ENCODE measurements at regions not wholly inside any gene's neighbourhood (a gene's known extent, or its start where the extent isn't known, plus 50 kb on each side); places are given as distances from the start of the nearest gene placed in this dataset.
A peak's percentile ranks its signal among the peaks of the same experiment; 100 is the strongest.
"Not testable (repeated sequence)": the region's sequence is repeated elsewhere in the genome, so short reads cannot be mapped to it uniquely, and the experiment has no call there.

DNA sequence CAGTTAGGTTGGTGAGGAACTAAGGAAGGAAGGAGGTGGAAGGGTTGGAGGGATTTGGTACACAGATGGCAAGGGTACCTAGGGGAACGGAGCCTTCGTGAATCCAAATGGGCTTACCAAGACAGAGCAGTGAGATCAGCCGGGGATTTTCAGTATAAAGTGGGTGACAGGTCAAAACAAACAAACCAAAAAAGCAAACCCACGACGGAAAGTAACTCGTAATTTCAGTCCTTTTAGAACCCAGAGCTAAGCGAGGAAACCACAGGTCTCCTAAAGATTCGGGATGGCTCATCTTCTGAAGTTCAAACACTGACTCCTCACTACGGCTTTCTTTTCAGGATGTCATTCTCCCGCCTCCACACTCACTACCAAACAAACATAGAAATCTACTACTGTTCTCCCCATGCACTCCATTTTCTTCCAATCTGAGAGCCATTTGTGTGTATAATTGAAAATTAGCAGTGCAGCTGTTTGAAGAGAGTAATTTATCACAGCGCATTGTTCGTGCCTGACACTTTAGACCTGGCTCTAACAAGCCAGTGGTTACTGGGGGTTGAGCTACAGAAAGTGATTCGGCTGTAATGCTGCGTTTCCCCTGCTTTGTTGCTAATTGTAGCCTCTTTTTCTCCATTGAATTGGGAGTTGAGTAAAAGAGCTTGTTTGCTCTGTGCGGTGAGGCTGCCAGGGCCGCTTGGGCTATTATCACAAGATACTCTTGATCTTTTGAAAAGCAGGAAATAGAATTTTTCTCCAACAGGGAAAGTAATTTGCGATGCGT lies 64.7 kb upstream of the CCDC39 start:
- no peak for DNase-seq

DNA sequence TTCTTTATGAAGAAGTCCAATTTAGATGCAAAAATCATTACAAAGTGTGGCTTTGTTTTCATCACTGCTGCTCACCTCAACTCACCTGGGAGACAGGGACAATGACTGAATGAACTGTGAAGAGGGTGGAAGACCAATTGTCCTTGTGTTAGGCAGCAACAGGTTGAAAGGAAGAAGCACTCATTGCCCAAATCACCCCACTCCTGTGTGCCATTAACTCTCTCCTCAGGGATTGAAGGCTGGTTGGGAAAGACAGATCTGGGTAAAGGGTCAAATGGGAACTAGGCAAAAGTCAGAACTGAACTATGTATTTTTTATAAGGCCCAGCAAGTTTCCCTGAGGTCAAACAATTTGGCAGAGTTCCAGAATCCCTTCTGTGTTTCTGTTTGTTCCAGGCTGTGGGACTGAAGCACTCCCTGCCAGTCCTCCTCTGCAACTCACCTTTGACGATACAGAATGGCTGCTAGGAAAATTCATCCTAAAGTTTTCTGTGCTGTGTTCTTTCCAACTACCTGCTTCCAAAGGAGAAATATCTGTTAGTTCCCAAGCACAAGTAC lies 68.6 kb upstream of the CCDC39 start:
- DNase-seq = peak; percentile 0

DNA sequence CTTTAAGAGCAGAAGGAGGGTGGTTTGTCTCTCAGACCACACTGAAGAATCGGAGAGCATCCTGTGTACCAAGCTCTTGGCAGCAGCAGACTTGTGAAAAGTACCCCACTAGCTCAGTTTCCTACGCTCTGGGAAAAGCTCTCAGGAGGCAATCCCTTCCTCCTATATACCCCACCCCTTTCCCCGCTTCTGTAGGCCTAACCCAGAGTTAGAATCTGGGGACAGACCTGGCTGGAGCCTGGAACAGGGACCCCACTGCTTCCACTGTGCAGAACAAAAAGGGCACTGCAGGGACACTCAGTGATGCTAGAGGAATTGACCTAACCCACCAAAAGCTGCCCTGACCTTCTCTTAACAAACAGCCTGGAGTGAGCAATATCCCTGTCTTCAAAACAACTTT lies 70.0 kb upstream of the CCDC39 start:
- no peak for DNase-seq

DNA sequence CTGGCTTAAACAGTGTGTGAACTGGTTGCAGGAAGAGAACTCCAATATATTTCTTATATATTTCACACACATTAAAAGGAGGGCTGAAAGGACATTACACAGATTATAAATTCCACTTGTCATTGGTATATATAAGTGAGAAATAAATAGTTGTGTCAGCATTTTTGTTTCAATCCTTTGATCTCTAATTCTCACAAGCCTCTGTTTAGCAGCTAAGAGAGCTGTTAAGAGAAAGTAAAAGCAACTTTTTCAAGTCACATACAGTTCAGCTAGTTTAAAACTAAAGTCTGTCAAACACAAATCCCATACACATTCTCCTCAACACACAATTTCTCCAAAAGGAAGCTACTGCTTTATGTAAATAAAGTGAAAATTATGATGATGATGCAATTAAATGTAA lies 70.5 kb upstream of the CCDC39 start:
- no peak for DNase-seq

DNA sequence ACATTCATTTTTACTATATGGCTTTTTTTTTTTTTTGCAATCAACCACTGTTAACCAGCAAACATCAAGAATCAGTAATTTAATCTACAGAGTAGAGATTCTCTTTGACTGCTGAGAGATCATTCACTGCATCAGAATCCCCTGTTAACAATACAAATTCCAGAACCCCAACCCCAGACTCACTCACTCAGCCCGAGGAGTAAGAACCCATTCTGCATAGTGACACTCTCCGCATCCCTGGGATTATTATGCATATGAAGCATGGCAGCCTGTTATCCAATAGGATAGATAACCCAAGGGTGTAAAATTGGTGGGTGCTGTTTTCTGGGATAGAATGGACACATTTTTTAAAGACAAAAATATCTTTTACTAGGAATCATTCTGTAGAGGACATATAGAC lies 76.3 kb upstream of the CCDC39 start:
- DNase-seq = no peak

DNA sequence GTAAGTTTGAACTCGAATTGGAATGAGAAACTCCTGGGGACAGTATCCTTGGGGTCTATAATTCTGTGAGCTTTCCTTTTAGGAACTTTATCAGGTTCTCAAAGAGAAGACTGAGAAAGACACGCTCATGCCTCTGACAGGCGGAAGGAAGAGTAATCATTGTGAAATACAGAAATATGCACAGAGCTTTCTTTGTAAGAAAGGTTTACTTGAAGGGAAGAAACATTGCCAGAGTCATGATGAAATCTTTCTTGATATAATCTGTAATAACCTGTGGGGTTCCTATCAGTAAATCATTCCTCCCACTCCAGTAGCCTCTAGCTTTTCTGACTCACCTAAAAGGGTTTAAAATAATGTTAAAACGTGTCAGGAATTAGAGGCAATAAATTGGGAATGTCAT lies 83.6 kb upstream of the CCDC39 start:
- DNase-seq = no peak

DNA sequence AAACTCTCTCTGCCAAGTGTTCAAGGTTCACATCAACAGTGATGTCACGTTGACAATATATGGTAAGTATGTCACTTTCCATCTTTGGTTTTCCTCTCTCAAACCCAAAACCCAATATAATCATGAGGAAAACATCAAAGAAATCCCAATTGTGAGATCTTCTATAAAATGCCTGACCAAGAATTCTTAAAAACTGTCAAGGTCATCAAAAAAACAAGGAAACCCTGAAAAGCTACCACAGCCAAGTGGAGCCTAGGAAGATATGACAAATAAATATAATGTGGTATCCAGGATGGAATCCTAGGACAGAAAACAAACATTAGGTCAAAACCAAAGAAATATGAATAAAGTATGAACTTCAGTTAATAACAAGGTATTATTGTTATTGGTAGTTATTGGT lies 85.2 kb upstream of the CCDC39 start:
- DNase-seq = no peak

DNA sequence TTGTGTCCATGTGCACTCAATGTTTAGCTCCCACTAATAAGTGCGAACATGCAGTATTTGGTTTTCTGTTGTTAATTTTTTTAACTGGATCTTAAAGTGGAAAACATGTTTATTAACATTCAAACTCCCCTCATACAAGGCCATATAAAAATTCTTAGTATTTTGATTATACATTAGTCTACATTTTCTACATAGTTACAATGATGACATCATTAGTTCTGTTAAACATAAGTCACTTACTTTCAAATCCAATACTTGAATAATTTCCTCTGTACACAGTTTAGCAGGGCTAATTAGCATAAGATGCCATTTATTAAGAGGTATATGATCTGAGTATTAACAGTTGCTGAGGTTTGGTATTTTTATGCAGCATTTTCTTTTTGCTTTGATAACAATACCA lies 91.3 kb upstream of the CCDC39 start:
- DNase-seq = no peak

DNA sequence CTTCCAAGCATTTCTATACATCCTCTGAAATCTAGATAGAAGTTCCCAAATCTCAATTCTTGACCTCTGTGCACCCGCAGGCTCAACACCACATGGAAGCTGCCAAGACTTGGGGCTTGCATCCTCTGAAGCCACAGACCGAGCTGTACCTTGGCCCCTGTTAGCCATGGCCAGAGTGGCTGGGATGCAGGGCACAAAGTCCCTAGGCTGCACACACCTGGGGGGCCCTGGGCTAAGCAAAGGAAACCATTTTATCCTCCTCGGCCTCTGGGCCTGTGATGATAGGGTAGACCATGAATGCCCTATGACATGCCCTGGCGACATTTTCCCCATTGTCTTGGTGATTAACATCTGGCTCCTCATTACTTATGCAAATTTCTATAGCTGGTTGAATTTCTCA lies 97.1 kb upstream of the CCDC39 start:
- DNase-seq = no peak

DNA sequence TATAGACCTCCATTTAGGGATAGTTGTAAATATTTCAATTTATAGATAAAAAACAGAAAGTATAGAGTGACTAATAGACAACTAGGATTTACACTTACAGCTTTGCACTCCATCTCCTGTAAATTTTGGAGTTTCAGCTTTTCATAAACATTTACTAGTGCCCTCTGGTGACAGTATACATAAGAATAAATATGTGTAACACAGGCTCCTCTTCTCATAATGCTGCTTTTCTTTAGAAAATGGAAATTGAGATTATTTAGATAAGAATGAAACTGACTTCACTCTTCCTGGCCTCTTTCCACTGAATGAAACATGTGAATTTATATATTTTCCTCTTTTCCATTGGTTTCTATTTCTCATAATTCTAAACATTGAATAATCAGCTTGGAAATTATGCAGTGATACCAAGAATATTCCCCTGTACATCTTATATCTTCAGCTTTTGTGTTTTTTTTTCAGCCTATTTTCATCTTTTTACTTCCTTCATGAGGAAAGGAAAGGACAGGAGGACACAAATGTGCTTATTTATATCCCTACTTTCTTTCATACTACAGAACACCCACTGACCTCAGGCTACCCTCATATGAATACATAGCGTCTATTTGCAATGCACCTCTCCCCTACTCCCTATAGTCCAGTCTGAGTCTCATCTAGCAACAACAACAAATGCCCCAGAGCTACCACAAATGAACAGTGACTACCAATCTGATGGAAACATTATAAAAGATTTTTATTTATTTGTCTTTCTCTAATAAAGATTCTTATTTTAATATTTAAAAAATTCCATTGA lies 103.1 kb upstream of the CCDC39 start:
- DNase-seq = no peak

DNA sequence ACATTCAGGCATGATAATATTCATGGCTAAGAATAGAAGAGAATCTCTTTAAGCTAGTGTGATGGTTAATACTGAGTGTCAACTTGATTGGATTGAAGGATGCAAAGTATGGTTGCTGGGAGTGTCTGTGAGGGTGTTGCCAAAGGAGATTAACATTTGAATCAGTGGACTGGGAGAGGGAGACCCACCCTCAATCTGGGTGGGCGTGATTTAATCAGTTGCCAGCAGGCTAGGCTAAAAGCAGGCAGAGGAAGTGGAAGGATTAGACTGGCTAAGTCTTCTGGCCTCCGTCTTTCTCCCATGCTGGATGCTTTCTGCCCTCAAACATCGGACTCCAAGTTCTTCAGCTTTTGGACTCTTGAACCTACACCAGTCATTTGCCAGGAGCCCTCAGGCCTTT lies 106.9 kb upstream of the CCDC39 start:
- not testable (repeated sequence) for DNase-seq

DNA sequence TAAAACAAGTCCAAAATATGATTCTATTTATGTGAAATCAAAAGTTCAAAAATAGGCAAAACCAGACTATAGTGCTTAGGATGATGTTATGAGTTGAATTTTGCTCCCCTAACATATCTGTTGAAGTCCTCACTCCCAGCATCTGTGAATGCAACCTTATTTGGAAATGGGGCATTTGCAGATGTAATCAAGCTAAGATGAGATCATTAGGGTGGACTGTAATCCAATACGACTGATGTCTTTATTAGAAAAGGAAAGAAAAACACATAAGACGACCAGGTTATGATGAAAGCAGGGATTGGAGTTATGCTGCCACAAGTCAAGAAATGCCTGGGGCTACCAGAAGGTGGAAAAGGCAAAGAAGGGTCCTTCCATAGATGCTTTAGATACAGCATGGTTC lies 110.5 kb upstream of the CCDC39 start:
- no peak for DNase-seq

DNA sequence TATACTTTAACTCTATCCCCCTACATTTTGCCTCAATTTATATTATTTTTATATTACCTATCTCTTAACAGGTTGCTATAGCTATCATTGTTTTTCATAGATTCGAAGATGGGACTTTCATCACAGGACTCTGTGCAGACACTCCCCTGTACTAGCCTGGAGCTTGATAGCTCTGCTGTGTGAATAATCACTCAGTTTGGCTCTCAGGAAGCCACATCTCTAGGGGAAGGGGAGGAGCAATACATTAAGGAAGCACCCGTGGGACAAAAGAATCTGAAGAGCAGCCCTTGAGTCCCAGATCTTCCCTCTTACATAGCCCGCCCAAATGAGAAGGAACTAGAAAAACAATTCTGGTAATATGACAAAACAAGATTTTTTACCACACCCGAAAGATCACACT lies 114.3 kb upstream of the FXR1 start:
- DNase-seq = no peak

DNA sequence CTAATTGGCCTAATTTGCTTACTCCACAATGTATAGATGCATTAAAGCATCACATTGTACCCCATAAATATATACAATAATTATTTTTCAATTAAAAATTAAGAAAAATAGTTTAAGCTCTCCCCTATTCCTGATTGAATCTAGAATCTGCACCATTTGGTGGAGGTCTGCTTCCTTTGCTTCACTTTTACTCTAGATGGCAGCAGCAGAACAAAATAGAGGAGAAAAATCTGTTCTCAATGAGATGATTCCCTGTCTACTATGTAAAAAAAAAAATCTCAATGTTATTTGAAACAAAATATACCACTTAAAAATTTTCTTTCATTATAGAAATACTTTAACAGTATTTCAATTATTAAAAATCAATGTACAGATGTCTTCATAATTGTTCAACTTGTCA lies 109.6 kb upstream of the FXR1 start:
- no peak for DNase-seq

DNA sequence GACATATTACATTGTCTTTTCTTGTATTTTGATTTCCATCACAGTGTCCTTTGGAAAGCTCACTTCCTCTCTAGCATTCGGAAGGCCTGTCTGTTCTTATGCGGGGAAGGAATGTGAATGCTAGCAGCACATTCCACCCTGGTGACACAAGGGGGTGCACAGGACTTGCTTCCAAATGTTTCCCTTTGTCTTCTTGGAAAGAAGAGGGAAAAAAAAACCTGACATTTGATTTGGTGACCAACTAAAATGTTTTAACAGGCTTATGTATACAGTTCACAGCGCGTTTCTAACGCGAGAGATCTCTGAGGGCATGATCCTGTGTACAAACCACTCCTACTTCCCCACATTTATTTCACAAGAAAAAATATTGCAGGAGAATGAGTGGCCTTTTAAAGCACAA lies 107.6 kb upstream of the FXR1 start:
- peak; percentile 5 for DNase-seq

DNA sequence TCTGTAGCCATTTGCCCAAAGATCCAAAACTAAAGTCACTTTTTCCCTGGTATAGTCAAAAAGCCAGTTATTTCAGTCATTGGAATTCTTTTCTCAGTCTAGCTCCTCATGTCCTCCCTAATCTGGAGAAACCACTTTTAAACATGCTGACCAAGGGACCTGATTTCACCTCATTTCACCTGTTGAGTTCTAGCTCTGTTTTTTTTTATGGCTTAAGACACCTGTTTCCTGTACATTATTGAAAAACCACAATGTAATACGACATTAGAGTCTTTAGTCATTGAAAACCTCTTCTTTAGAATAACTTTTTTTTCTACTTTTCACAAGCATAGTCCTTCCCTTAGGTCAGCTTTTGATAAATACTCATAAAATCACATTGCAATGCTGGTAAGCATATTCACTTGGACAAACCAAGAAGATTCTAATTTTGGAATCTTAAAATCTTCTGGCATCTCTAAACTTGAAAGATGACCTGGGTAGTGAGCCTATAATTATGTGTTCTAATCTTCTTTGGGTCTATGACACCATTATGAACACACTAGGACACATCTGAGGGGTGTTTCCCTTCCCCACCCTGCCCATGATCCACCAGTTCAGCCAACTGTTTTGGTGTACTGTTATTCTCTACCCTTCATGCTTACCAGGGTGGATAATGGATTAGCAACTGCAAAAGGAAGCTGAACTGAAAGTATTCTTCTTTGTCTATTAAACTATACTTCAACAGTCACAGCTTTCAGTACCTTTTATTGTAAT lies 103.5 kb upstream of the FXR1 start:
- no peak for DNase-seq

DNA sequence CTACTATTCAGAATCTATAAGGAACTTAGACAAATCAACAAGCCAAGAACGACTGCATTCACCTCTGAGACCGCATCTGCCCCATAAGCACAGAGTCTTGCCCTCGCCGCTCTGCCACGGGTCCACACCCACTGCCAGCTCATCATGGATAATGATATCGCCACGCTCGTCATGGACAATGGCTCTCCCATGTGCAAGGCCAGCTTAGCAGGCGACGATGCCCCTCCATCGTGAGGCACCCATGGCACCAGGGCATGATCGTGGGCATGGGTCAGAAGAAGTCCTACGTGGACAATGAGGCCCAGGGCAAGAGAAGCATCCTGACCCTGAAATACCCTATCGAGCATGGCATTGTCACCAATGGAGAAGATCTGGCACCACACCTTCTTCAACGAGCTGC lies 92.1 kb upstream of the FXR1 start:
- DNase-seq = no peak

DNA sequence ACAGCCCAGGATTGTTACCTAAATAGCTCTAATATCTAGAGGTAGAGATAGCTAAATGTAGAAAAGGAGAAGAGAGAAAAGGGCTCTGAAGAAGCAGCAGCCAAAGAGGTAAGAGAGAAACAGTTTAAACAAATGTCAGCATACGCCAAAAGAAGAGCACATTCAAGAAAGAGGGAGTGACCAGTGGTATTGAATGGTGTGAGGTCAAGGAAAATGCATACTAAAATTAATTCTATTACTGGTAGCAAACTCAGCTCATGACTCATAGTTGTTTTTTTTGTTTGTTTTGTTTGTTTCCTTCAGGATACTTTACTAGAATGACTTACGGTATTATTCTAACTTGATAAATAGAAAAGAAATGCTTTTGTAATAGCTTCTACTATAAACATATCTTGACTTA lies 86.5 kb upstream of the FXR1 start:
- DNase-seq = no peak

DNA sequence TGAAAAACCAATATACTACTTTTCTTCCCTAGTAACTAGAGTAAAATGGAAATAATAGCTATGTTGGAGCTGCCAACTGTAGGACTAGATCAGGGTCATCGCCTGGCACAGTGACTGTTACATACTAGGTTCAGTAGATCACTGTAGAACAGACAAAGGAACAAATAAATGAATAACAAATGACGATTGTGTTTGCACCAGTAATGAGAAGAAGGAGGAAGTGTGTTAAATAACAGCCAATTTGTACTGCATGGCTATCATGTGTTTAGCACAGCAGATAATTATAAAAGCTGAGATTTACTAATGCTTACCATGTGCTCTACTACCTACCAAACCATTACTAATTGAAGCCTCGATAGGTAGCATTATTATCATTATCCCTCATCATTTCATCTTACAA lies 85.3 kb upstream of the FXR1 start:
- no peak for DNase-seq

DNA sequence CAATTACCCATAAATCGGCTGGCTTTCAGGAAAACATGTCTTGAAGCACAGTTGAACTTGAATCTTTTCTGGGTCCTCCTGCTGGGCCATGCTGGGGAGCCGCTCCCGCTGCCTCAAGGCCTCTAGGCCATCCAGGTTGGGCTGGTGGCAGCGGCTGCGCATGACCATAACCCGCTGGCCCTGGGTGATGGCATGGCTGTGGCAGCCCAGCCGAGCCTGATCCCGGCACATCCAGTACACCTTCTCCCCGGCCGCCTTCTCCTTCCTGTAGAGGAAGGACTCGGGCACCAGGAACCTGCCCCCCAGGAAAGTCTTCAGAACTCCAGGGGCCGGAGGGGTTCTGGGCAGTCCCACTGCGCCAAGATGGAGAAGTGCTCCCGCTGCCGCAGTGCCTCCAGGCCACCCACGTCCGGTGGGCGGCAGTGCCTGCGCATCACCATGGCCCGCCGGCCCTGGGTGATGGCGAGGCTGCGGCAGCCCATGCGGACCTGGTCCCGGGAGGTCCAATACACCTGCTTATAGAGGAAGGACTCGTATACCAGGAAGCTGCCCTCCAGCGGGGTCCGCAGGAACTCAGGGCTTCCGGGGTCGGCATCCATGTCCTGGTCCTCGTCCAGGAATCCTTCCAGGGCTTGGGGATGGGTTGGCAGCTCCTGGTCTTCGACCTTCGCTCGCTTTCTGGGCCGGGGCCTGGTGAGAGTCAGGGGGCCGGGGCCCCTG lies 84.3 kb upstream of the FXR1 start:
- DNase-seq = no peak

DNA sequence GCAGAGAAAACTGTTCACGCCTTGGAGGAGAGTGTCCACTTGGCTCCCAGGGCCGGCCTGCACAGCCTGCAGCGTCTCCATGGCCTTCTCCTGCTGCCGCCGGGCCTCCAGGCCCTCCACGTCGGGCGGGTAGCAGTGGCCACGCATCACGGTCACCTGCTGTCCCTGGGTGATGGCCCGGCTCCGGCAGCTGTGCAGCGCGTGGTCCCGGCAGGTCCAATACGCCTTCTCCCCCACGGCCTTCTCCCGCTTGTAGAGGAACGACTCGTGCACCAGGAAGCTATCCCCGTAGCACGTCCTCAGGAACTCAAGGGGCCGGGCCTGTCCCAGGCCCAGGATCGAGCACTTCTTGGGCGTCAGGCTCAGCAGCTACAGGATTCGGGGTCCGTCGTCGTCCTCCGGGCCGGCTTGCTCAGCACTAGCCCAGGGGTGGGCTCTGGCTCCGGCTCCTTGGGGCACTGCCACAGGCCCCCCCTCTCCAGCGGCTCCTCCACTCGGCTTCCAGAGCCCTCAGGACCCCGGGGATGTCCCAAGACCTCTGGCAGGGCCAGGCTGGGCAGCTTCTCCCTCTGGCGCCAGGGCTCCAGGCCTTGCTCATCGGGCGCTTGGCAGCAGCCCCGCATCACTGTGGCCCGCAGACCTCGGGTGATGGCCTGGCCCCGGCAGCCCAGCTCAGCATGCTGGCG lies 83.6 kb upstream of the FXR1 start:
- DNase-seq = no peak
